ENCODE measurements at regions not wholly inside any gene's neighbourhood (a gene's known extent, or its start where the extent isn't known, plus 50 kb on each side); places are given as distances from the start of the nearest gene placed in this dataset.

DNA sequence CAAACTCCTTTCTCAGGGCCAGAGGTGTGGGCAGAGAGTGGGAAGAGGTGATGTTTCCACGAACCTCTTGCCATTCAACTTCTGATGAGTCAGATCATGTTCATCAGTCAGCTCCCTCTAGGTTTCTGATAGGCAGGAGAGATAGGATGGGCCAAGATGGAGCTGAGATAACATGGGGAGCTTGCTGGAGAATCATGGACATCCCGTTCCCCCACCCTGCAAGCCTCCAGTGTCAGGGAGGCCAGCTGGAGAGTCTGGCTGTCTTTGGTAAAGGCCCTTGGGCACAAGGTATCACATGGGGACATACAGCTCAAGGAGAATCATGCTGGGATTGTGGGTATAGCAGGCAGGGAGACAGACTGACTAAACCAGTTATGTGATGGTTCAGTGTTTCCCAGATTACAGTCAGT, 136.0 kb upstream of the IRX3 start:
- no peak for TF ChIP-seq CTCF (IDR thresholded peaks at IDR 0.05)
- Histone ChIP-seq H3K9me3 (ENCODE audit: control insufficient read depth, low read length) (no peaks in the 10 kb centered on the region), H3K9ac (no peak overlapping the region)

DNA sequence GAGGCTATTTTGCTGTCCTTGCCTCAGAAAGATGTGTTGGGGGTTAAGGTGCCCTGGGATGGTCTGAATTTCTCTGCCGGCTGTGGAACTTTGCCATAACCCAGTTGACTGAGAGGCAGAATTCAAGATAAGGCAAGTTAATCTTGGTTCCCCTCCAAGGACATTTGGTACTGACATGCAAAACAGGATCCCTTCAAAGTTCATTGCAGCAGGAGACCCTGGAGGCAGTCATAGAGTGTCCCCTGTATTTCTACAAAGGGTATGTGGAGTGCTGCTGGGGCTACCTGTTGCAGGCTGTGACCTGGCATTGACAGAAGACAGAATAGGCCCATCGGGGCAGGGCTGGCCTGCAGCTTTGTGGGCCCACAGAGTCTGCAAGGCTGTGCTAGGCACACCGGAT, 135.6 kb upstream of the IRX3 start:
- no peak for TF ChIP-seq CTCF (IDR thresholded peaks at IDR 0.05)
- Histone ChIP-seq H3K9ac (no peak overlapping the region), H3K27me3 (ENCODE audit: control insufficient read depth, insufficient read depth, low read length) (no peaks in the 10 kb centered on the region)

More for the DNA sequence above, 136.0 kb upstream of the IRX3 start:
- Histone ChIP-seq H2AFZ (no peak overlapping the region), H3K79me2 (no peaks in the 10 kb centered on the region), H3K4me3 (ENCODE audit: low read depth, low read length) (no peak overlapping the region), H3K27ac (no peak overlapping the region), H3K4me2 (ENCODE audit: low read length) (peak overlapping the region; percentile 15), H3K27me3 (ENCODE audit: control insufficient read depth, insufficient read depth, low read length) (no peaks in the 10 kb centered on the region), H3K36me3 (ENCODE audit: control insufficient read depth, insufficient read depth, low read length) (no peaks in the 10 kb centered on the region), H3K4me1 (peaks cover 48% of the 10 kb centered on the region)

DNA sequence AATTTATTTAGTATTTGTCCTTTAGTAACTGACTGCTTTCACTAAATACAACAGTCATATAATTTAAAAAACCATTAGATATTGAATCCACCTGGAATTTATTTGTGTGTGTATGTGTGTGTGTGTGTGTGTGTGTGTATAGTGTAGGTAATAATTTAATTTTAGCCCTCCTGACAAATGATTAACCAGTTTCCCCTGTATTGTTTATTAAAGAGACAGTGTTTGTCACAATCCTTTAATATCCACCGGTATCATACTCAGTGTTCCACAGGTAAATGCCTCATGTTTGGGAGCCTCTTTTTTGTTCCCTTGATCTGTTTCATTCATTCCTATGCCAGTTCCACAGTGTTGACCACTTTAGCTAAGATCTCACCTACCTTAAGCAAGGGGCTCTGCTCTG, 134.6 kb upstream of the IRX3 start:
- Histone ChIP-seq H3K27me3 (ENCODE audit: control insufficient read depth, insufficient read depth, low read length) (no peaks in the 10 kb centered on the region), H3K27ac (no peak overlapping the region), H2AFZ (no peak overlapping the region), H3K4me3 (ENCODE audit: low read depth, low read length) (no peak overlapping the region), H3K79me2 (no peaks in the 10 kb centered on the region), H3K4me2 (ENCODE audit: low read length) (no peak overlapping the region), H3K36me3 (ENCODE audit: control insufficient read depth, insufficient read depth, low read length) (no peaks in the 10 kb centered on the region), H3K9me3 (ENCODE audit: control insufficient read depth, low read length) (no peaks in the 10 kb centered on the region), H3K4me1 (peaks cover 52% of the 10 kb centered on the region), H3K9ac (no peak overlapping the region)
- no peak for TF ChIP-seq CTCF (IDR thresholded peaks at IDR 0.05)

More for the DNA sequence above, 135.6 kb upstream of the IRX3 start:
- H2AFZ ChIP-seq: no peak overlapping the region
- H3K27ac ChIP-seq: no peak overlapping the region
- H3K9me3 ChIP-seq (ENCODE audit: control insufficient read depth, low read length): no peaks in the 10 kb centered on the region
- peaks cover 52% of the 10 kb centered on the region for H3K4me1 ChIP-seq
- H3K4me2 ChIP-seq (ENCODE audit: low read length): peak overlapping the region; percentile 15
- H3K36me3 ChIP-seq (ENCODE audit: control insufficient read depth, insufficient read depth, low read length): no peaks in the 10 kb centered on the region
- H3K79me2 ChIP-seq: no peaks in the 10 kb centered on the region
- no peak overlapping the region for H3K4me3 ChIP-seq (ENCODE audit: low read depth, low read length)

DNA sequence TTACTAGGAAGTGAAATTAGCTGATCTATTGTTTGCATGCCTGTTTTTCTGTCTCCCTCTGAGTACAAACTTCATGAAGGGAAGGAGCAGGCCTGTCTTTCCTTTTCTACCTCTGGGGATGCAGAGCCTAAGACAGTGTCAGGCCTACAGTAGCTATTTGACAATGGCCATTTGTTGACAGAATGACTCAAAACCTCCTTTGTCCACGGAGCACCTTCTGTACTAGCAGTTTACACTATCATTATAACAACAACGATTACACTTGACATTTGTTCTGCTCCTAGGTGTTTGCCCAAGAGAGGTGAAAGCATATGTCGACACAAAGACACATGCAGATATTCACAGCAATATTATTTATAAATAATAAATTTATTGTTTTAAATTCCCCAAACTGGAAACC, 132.3 kb upstream of the IRX3 start:
- Histone ChIP-seq H3K9me3 (ENCODE audit: control insufficient read depth, low read length) (no peaks in the 10 kb centered on the region), H3K9ac (no peak overlapping the region), H3K4me2 (ENCODE audit: low read length) (no peak overlapping the region), H3K4me3 (ENCODE audit: low read depth, low read length) (no peak overlapping the region), H3K27ac (no peak overlapping the region), H3K27me3 (ENCODE audit: control insufficient read depth, insufficient read depth, low read length) (no peaks in the 10 kb centered on the region), H2AFZ (no peak overlapping the region), H3K36me3 (ENCODE audit: control insufficient read depth, insufficient read depth, low read length) (no peaks in the 10 kb centered on the region), H3K4me1 (peaks cover 31% of the 10 kb centered on the region), H3K79me2 (no peaks in the 10 kb centered on the region)
- no peak for TF ChIP-seq CTCF (IDR thresholded peaks at IDR 0.05)

DNA sequence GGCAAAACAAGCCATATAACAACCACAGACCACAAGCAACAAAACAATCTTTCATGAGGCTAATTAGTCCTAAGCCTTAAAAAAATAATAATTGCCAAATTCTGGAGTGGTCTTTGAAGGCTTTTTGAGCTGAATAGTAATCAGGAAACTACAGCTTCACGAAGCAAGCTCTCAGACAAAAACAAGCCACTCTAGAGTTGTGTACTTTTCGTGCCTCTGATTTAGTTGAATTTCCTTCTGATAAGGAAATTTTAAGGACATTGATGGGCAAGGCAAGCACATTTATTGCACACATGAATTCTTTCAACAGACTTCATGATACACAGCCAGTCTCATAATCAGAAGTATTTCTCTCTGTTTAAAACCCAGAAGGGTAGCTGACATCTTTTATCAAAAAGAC, 130.8 kb upstream of the IRX3 start:
- peak overlapping the region; percentile 10 for H3K4me3 ChIP-seq (ENCODE audit: low read depth, low read length)
- H3K4me2 ChIP-seq (ENCODE audit: low read length): peak overlapping the region; percentile 62
- H3K9me3 ChIP-seq (ENCODE audit: control insufficient read depth, low read length): no peaks in the 10 kb centered on the region
- no peak overlapping the region for H3K9ac ChIP-seq
- no peaks in the 10 kb centered on the region for H3K27me3 ChIP-seq (ENCODE audit: control insufficient read depth, insufficient read depth, low read length)
- peak overlapping the region; percentile 64 for H2AFZ ChIP-seq
- no peaks in the 10 kb centered on the region for H3K79me2 ChIP-seq
- peak overlapping the region; percentile 60 for H3K27ac ChIP-seq
- peaks cover 25% of the 10 kb centered on the region for H3K4me1 ChIP-seq
- no peak for TF ChIP-seq CTCF (IDR thresholded peaks at IDR 0.05)
- H3K36me3 ChIP-seq (ENCODE audit: control insufficient read depth, insufficient read depth, low read length): no peaks in the 10 kb centered on the region
